ENCODE measurements at regions not wholly inside any gene's neighbourhood (a gene's known extent, or its start where the extent isn't known, plus 50 kb on each side); places are given as distances from the start of the nearest gene placed in this dataset.

- no peak for DNase-seq (ENCODE audit: low read depth)
- H3K4me3 ChIP-seq (ENCODE audit: low read depth, low read length) = no peak overlapping the region
- TF ChIP-seq CTCF (conservative IDR thresholded peaks at IDR 0.05; ENCODE audit: low read depth, low read length) = no peak
These were observed 636.7 kb downstream of the TBC1D22A start for GRCh38 chr22:47398921-47399790.

GRCh38 chr22:47398491-47398890, 636.0 kb downstream of the TBC1D22A start:
- no peak for DNase-seq (ENCODE audit: low read depth)
- H3K4me3 ChIP-seq (ENCODE audit: low read depth, low read length) = no peak overlapping the region
- no peak for TF ChIP-seq CTCF (conservative IDR thresholded peaks at IDR 0.05; ENCODE audit: low read depth, low read length)

DNA sequence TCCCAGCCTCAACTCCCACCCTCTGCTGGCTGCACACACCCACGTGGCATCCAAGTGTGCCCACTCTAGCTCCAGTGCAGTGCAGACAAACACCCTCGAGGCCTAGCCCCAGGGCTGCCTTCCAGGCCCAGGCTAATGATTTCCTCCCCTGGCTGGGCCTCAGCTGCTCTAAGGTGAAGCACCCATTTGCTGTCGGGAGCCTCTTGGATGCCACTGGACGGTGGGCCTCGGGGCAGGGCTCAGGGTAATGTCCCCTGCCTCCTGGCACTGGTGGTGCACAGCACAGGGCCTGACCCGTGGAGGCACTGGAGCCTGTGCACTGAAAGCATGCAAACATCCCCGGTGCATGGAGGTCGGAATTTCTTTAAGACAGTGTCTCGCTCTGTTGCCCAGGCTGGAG, 635.2 kb downstream of the TBC1D22A start:
- no peak for TF ChIP-seq CTCF (conservative IDR thresholded peaks at IDR 0.05; ENCODE audit: low read depth, low read length)
- no peak overlapping the region for H3K4me3 ChIP-seq (ENCODE audit: low read depth, low read length)
- DNase-seq (ENCODE audit: low read depth) = no peak

DNA sequence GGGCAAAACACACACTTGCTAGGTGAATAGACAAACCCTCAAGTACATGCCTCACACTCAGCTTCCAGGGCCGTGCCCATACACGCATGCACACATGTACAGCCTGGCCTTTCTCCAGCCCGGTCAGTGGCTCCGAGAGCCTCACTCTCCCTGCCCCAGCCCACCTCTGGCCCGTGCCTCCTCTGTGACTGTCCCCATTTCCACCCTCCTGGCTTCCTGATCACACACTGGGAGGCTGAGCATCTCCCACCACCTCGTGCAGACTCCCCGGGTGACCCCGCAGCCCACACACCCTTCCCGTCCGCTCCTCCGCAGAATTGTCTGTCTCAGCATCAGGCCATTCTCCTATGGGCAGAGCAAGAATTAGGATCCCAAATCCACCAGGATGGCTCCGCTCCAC, 634.1 kb downstream of the TBC1D22A start:
- no peak overlapping the region for H3K4me3 ChIP-seq (ENCODE audit: low read depth, low read length)
- TF ChIP-seq CTCF (conservative IDR thresholded peaks at IDR 0.05; ENCODE audit: low read depth, low read length) = no peak
- no peak for DNase-seq (ENCODE audit: low read depth)

GRCh38 chr22:47396105-47396504, 633.7 kb downstream of the TBC1D22A start:
- no peak for TF ChIP-seq CTCF (conservative IDR thresholded peaks at IDR 0.05; ENCODE audit: low read depth, low read length)
- H3K4me3 ChIP-seq (ENCODE audit: low read depth, low read length) = no peak overlapping the region
- DNase-seq (ENCODE audit: low read depth) = no peak

DNA sequence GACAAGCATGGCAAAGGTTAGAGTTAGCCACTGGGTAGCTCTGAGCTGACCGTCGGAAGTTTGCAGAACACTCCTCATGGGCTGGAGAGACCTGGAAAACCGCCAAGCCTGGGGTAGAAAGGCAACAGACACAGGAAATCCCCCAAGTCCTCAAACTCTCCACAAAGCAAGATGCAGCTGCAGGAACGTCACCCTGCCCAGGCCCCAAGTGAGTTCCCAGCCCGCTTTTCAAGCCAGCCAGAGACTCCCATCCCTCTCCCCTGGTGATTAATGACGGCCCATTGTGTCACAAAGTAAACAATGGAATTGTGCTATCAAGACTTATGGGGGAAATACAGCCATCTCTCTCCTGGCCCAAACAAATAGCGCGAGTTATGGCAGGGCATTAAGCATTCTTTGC, 633.0 kb downstream of the TBC1D22A start:
- H3K4me3 ChIP-seq (ENCODE audit: low read depth, low read length) = no peak overlapping the region
- peak; percentile 39 for DNase-seq (ENCODE audit: low read depth)
- no peak for TF ChIP-seq CTCF (conservative IDR thresholded peaks at IDR 0.05; ENCODE audit: low read depth, low read length)
